ENCODE measurements at regions not wholly inside any gene's neighbourhood (a gene's known extent, or its start where the extent isn't known, plus 50 kb on each side); places are given as distances from the start of the nearest gene placed in this dataset.

GRCh38 chr2:125562924-125563323 is 1093.0 kb upstream of the GYPC start:
- H3K27me3 ChIP-seq (ENCODE audit: control insufficient read depth, insufficient read depth, low read length), result no peaks in the 10 kb centered on the region
- no peaks in the 10 kb centered on the region for H3K79me2 ChIP-seq (ENCODE audit: control insufficient read depth, insufficient read depth, low read length)
- no peak overlapping the region for H3K4me3 ChIP-seq (replicated peaks in 1 of 4; ENCODE audit: control extremely low read depth in 1 of 4, insufficient read depth in 1 of 4, low read depth in 3 of 4, low read length in 4 of 4)
- no peaks in the 10 kb centered on the region for H3K36me3 ChIP-seq (ENCODE audit: control insufficient read depth, insufficient read depth, low read length)
- DNase-seq (ENCODE audit: low read depth in 2 of 2), result no peak
- TF ChIP-seq CTCF (conservative IDR thresholded peaks at IDR 0.05 in 1 of 2, IDR thresholded peaks at IDR 0.05 in 1 of 2; ENCODE audit: low read depth in 1 of 2, low read length in 2 of 2), result no peak
- no peak for TF ChIP-seq EZH2 (IDR thresholded peaks at IDR 0.05; ENCODE audit: low read length, missing control alignments)
- no peak overlapping the region for H2AFZ ChIP-seq (ENCODE audit: low read length)
- H3K4me1 ChIP-seq (ENCODE audit: control insufficient read depth, extremely low read depth, insufficient read depth, low read length), result no peaks in the 10 kb centered on the region
- no peak overlapping the region for H3K27ac ChIP-seq (ENCODE audit: insufficient read depth, low read length)
- H4K20me1 ChIP-seq (ENCODE audit: control insufficient read depth, extremely low read depth, insufficient read depth, low read length), result no peaks in the 10 kb centered on the region
- no peaks in the 10 kb centered on the region for H3K9me3 ChIP-seq (ENCODE audit: control insufficient read depth, insufficient read depth, low read depth, low read length)
- H3K4me2 ChIP-seq (ENCODE audit: extremely low read depth, insufficient read depth, low read length), result no peak overlapping the region
- no peak overlapping the region for H3K9ac ChIP-seq (ENCODE audit: insufficient read depth, low read length)

GRCh38 chr2:125564471-125564870 is 1091.5 kb upstream of the GYPC start:
- Histone ChIP-seq H3K27me3 (ENCODE audit: control insufficient read depth, insufficient read depth, low read length) (no peaks in the 10 kb centered on the region), H3K36me3 (ENCODE audit: control insufficient read depth, insufficient read depth, low read length) (no peaks in the 10 kb centered on the region), H3K9ac (ENCODE audit: insufficient read depth, low read length) (no peak overlapping the region), H3K79me2 (ENCODE audit: control insufficient read depth, insufficient read depth, low read length) (no peaks in the 10 kb centered on the region), H3K4me1 (ENCODE audit: control insufficient read depth, extremely low read depth, insufficient read depth, low read length) (no peaks in the 10 kb centered on the region), H3K27ac (ENCODE audit: insufficient read depth, low read length) (no peak overlapping the region), H2AFZ (ENCODE audit: low read length) (no peak overlapping the region), H3K4me3 (replicated peaks in 1 of 4; ENCODE audit: control extremely low read depth in 1 of 4, insufficient read depth in 1 of 4, low read depth in 3 of 4, low read length in 4 of 4) (no peak overlapping the region), H4K20me1 (ENCODE audit: control insufficient read depth, extremely low read depth, insufficient read depth, low read length) (no peaks in the 10 kb centered on the region), H3K4me2 (ENCODE audit: extremely low read depth, insufficient read depth, low read length) (no peak overlapping the region), H3K9me3 (ENCODE audit: control insufficient read depth, insufficient read depth, low read depth, low read length) (no peaks in the 10 kb centered on the region)
- DNase-seq (ENCODE audit: low read depth in 2 of 2), result no peak
- no peak for TF ChIP-seq EZH2 (IDR thresholded peaks at IDR 0.05; ENCODE audit: low read length, missing control alignments)
- no peak for TF ChIP-seq CTCF (conservative IDR thresholded peaks at IDR 0.05 in 1 of 2, IDR thresholded peaks at IDR 0.05 in 1 of 2; ENCODE audit: low read depth in 1 of 2, low read length in 2 of 2)

GRCh38 chr2:125566422-125566821 is 1089.5 kb upstream of the GYPC start:
- DNase-seq (ENCODE audit: low read depth in 2 of 2), result no peak
- Histone ChIP-seq H3K4me2 (ENCODE audit: extremely low read depth, insufficient read depth, low read length) (no peak overlapping the region), H4K20me1 (ENCODE audit: control insufficient read depth, extremely low read depth, insufficient read depth, low read length) (no peaks in the 10 kb centered on the region), H3K4me3 (replicated peaks in 1 of 4; ENCODE audit: control extremely low read depth in 1 of 4, insufficient read depth in 1 of 4, low read depth in 3 of 4, low read length in 4 of 4) (no peak overlapping the region), H3K36me3 (ENCODE audit: control insufficient read depth, insufficient read depth, low read length) (no peaks in the 10 kb centered on the region), H3K79me2 (ENCODE audit: control insufficient read depth, insufficient read depth, low read length) (no peaks in the 10 kb centered on the region), H2AFZ (ENCODE audit: low read length) (no peak overlapping the region), H3K4me1 (ENCODE audit: control insufficient read depth, extremely low read depth, insufficient read depth, low read length) (no peaks in the 10 kb centered on the region), H3K27ac (ENCODE audit: insufficient read depth, low read length) (no peak overlapping the region), H3K9ac (ENCODE audit: insufficient read depth, low read length) (no peak overlapping the region), H3K27me3 (ENCODE audit: control insufficient read depth, insufficient read depth, low read length) (no peaks in the 10 kb centered on the region), H3K9me3 (ENCODE audit: control insufficient read depth, insufficient read depth, low read depth, low read length) (no peaks in the 10 kb centered on the region)
- TF ChIP-seq CTCF (conservative IDR thresholded peaks at IDR 0.05 in 1 of 2, IDR thresholded peaks at IDR 0.05 in 1 of 2; ENCODE audit: low read depth in 1 of 2, low read length in 2 of 2) (no peak), EZH2 (IDR thresholded peaks at IDR 0.05; ENCODE audit: low read length, missing control alignments) (no peak)

Data from fibroblast of lung (primary cell).